HepG2 (cell line): ENCODE measurements at regions not wholly inside any gene's neighbourhood (a gene's known extent, or its start where the extent isn't known, plus 50 kb on each side); places are given as distances from the start of the nearest gene placed in this dataset.

Experiments used
- CHCHD3 ChIP-seq: sonication (generic); formaldehyde crosslinking; IDR thresholded peaks from 2 replicates; pipeline ENCODE4 v1.8.0; 2022; ENCODE audit warnings: mild to moderate bottlenecking, missing genetic modification reagents, moderate library complexity
- CTCF ChIP-seq: sonication (generic); formaldehyde crosslinking; IDR thresholded peaks from 2 replicates; pipeline ENCODE4 v1.5.0; 2020; ENCODE audit warnings: mild to moderate bottlenecking, missing genetic modification reagents, moderate library complexity
- FOXA3 ChIP-seq: IDR thresholded peaks from 2 replicates; pipeline ENCODE4 v1.6.1; 2016; ENCODE audit warnings: missing genetic modification reagents, missing compliant biosample characterization
- NFKBIZ ChIP-seq: IDR thresholded peaks from 2 replicates; pipeline ENCODE4 v1.6.1; 2018; ENCODE audit warnings: missing genetic modification reagents, missing compliant biosample characterization
- POLR2AphosphoS5 ChIP-seq: IDR thresholded peaks from 2 replicates; pipeline ENCODE4 v1.6.1; 2012; ENCODE audit warnings: low read depth, low read length
- SMAD3 ChIP-seq: sonication (generic); formaldehyde crosslinking; IDR thresholded peaks from 2 replicates; pipeline ENCODE4 v1.4.0; 2020; ENCODE audit warnings: missing genetic modification reagents
- ZMYM2 ChIP-seq: sonication (generic); formaldehyde crosslinking; IDR thresholded peaks from 2 replicates; pipeline ENCODE4 v1.8.0; 2022; ENCODE audit warnings: mild to moderate bottlenecking, missing genetic modification reagents
- ZNF234 ChIP-seq: sonication (generic); formaldehyde crosslinking; conservative IDR thresholded peaks from 2 replicates; pipeline ENCODE4 v1.5.1; 2020; ENCODE audit warnings: mild to moderate bottlenecking, missing genetic modification reagents
- ZNF333 ChIP-seq: sonication (generic); formaldehyde crosslinking; IDR thresholded peaks from 2 replicates; pipeline ENCODE4 v1.4.0; 2020; ENCODE audit warnings: mild to moderate bottlenecking, missing genetic modification reagents, borderline replicate concordance
- ZSCAN29 ChIP-seq: sonication (generic); formaldehyde crosslinking; conservative IDR thresholded peaks from 2 replicates; pipeline ENCODE4 v1.4.0; 2020; ENCODE audit warnings: mild to moderate bottlenecking, missing genetic modification reagents
- TF ChIP-seq, protein P1 (sequence below): sonication (generic); formaldehyde crosslinking; IDR thresholded peaks from 2 replicates; pipeline ENCODE4 v1.4.0; 2020; ENCODE audit warnings: missing genetic modification reagents, borderline replicate concordance

DNA sequence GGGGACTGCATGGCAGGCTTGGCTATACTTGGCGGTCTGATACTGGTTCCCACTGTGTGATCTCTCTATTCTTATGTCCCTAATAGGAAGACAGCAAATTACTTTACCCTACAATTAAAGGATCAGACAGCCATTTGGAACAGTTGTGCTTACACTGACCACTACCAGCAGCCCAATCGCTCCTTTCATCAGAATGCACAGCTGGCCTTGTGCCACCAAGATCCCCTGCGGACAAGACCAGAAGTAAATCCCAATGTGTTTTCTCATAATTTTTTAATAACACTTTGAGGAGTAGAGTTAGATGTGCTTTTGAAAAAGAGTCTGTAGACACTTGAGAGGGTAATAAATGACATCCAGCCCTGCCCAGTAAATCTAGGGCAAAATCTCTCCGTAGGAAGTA, 297.2 kb upstream of the ZNF32 start:
- TF ChIP-seq CTCF (CRISPR knock-in tag) (no peak), ZNF234 (CRISPR knock-in tag) (no peak), NFKBIZ (CRISPR knock-in tag) (no peak), ZSCAN29 (CRISPR knock-in tag) (no peak), POLR2AphosphoS5 (no peak), FOXA3 (CRISPR knock-in tag) (no peak), CHCHD3 (no peak), SMAD3 (no peak), ZMYM2 (CRISPR knock-in tag) (no peak), ZNF333 (CRISPR knock-in tag) (no peak)
- TF ChIP-seq, protein P1, sequence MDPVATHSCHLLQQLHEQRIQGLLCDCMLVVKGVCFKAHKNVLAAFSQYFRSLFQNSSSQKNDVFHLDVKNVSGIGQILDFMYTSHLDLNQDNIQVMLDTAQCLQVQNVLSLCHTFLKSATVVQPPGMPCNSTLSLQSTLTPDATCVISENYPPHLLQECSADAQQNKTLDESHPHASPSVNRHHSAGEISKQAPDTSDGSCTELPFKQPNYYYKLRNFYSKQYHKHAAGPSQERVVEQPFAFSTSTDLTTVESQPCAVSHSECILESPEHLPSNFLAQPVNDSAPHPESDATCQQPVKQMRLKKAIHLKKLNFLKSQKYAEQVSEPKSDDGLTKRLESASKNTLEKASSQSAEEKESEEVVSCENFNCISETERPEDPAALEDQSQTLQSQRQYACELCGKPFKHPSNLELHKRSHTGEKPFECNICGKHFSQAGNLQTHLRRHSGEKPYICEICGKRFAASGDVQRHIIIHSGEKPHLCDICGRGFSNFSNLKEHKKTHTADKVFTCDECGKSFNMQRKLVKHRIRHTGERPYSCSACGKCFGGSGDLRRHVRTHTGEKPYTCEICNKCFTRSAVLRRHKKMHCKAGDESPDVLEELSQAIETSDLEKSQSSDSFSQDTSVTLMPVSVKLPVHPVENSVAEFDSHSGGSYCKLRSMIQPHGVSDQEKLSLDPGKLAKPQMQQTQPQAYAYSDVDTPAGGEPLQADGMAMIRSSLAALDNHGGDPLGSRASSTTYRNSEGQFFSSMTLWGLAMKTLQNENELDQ (CRISPR knock-in tag), result no peak
